Activated B cell treated with CpG ODN at 0.5 μM for 24 hours (primary cell): ENCODE measurements at regions not wholly inside any gene's neighbourhood (a gene's known extent, or its start where the extent isn't known, plus 50 kb on each side); places are given as distances from the start of the nearest gene placed in this dataset.
"Not testable (repeated sequence)": the region's sequence is repeated elsewhere in the genome, so short reads cannot be mapped to it uniquely, and the experiment has no call there.

Experiments used
- ATAC-seq: fragments of 200-7000 bp; cut with Tn5 transposase; one replicate; pipeline ENCODE4 v1.10.0; 2021; ENCODE audit warnings: low read depth, mild to moderate bottlenecking, moderate library complexity
- CTCF ChIA-PET: fragments of 350-600 bp; sonication (Branson Sonifier 250); formaldehyde crosslinking; loops from one replicate; lab custom pipeline; 2021; ENCODE audit warnings: antibody characterized with exemption; lab: Charles Lee
- POLR2A ChIA-PET: fragments of 350-600 bp; sonication (Branson Sonifier 250); formaldehyde crosslinking; loops from one replicate; lab custom pipeline; 2021; ENCODE audit warnings: antibody characterized with exemption; lab: Charles Lee
- DNase-seq: peaks from one replicate; pipeline ENCODE4 v3.0.0; 2022
- H3K27ac Mint-ChIP-seq: one replicate; pipeline ENCODE4 v1.8.0; 2020; ENCODE audit warnings: mixed read lengths
- H3K27me3 Mint-ChIP-seq: one replicate; pipeline ENCODE4 v1.8.0; 2021; ENCODE audit warnings: mixed read lengths
- H3K36me3 Mint-ChIP-seq: one replicate; pipeline ENCODE4 v1.8.0; 2021; ENCODE audit warnings: low read depth, mixed read lengths
- H3K4me1 Mint-ChIP-seq: one replicate; pipeline ENCODE4 v1.8.0; 2021; ENCODE audit warnings: mixed read lengths
- H3K4me3 Mint-ChIP-seq: one replicate; pipeline ENCODE4 v1.8.0; 2020; ENCODE audit warnings: mild to moderate bottlenecking, mixed read lengths
- H3K9me3 Mint-ChIP-seq: one replicate; pipeline ENCODE4 v1.8.0; 2020; ENCODE audit warnings: mixed read lengths
- CTCF ChIP-seq: fragments of 200-600 bp; IDR thresholded peaks from one replicate; pipeline ENCODE4 v1.8.0; 2022; ENCODE audit warnings: antibody characterized with exemption, mild to moderate bottlenecking
- intact Hi-C: fragments of 100-400 bp; cut with micrococcal nuclease; formaldehyde crosslinking; loops from one replicate; pipeline ENCODE4 v1.15.1; 2024

GRCh38 chr20:6295867-6296256, 173.0 kb upstream of the FERMT1 start:
- Mint-ChIP-seq H3K27ac (no peak overlapping the region), H3K4me3 (no peak overlapping the region), H3K9me3 (peaks cover 2% of the 10 kb centered on the region), H3K36me3 (no peaks in the 10 kb centered on the region), H3K4me1 (no peaks in the 10 kb centered on the region), H3K27me3 (no peaks in the 10 kb centered on the region)
- no peak for DNase-seq
- POLR2A ChIA-PET, result no interaction called here
- intact Hi-C loops, result no loop called here
- no peak for ATAC-seq
- no peak for TF ChIP-seq CTCF
- CTCF ChIA-PET, result no interaction called here

- no peaks in the 10 kb centered on the region for H3K36me3 Mint-ChIP-seq
- ChIA-PET POLR2A (no interaction called here), CTCF (no interaction called here)
- H3K4me1 Mint-ChIP-seq, result no peaks in the 10 kb centered on the region
- no peak overlapping the region for H3K27ac Mint-ChIP-seq
- no peaks in the 10 kb centered on the region for H3K9me3 Mint-ChIP-seq
- DNase-seq (no peak), ATAC-seq (no peak)
- no peaks in the 10 kb centered on the region for H3K27me3 Mint-ChIP-seq
- H3K4me3 Mint-ChIP-seq, result no peak overlapping the region
- TF ChIP-seq CTCF, result no peak
- intact Hi-C loops, result no loop called here
Observed at GRCh38 chr20:6295127-6295866, 172.5 kb upstream of the FERMT1 start.

- H3K36me3 Mint-ChIP-seq, result no peaks in the 10 kb centered on the region
- no peak overlapping the region for H3K27ac Mint-ChIP-seq
- ATAC-seq (no peak), DNase-seq (no peak)
- H3K9me3 Mint-ChIP-seq, result peaks cover 14% of the 10 kb centered on the region
- TF ChIP-seq CTCF, result no peak
- H3K4me1 Mint-ChIP-seq, result no peaks in the 10 kb centered on the region
- H3K27me3 Mint-ChIP-seq, result no peaks in the 10 kb centered on the region
- ChIA-PET CTCF (no interaction called here), POLR2A (no interaction called here)
- intact Hi-C loops, result no loop called here
- no peak overlapping the region for H3K4me3 Mint-ChIP-seq
Observed at GRCh38 chr20:6287471-6287870, 164.6 kb upstream of the FERMT1 start.

GRCh38 chr20:6282642-6283041, 159.8 kb upstream of the FERMT1 start:
- H3K36me3 Mint-ChIP-seq, result no peaks in the 10 kb centered on the region
- H3K4me1 Mint-ChIP-seq, result no peaks in the 10 kb centered on the region
- H3K9me3 Mint-ChIP-seq, result peaks cover 7% of the 10 kb centered on the region
- CTCF ChIA-PET, result no interaction called here
- ATAC-seq (no peak), DNase-seq (no peak)
- no peaks in the 10 kb centered on the region for H3K27me3 Mint-ChIP-seq
- no peak overlapping the region for H3K4me3 Mint-ChIP-seq
- TF ChIP-seq CTCF, result no peak
- intact Hi-C loops, result no loop called here
- POLR2A ChIA-PET, result no interaction called here
- no peak overlapping the region for H3K27ac Mint-ChIP-seq

GRCh38 chr20:6277661-6278240, 154.9 kb upstream of the FERMT1 start:
- Mint-ChIP-seq H3K27me3 (no peaks in the 10 kb centered on the region), H3K4me3 (no peak overlapping the region), H3K9me3 (peaks cover 2% of the 10 kb centered on the region), H3K27ac (no peak overlapping the region), H3K36me3 (no peaks in the 10 kb centered on the region), H3K4me1 (no peaks in the 10 kb centered on the region)
- no peak for TF ChIP-seq CTCF
- DNase-seq (no peak), ATAC-seq (no peak)
- ChIA-PET POLR2A (no interaction called here), CTCF (no interaction called here)
- intact Hi-C loops, result no loop called here

- DNase-seq, H3K36me3 Mint-ChIP-seq, CTCF ChIA-PET, H3K4me3 Mint-ChIP-seq, H3K27me3 Mint-ChIP-seq, H3K9me3 Mint-ChIP-seq, H3K4me1 Mint-ChIP-seq, intact Hi-C loops, ATAC-seq, POLR2A ChIA-PET, H3K27ac Mint-ChIP-seq: not testable (repeated sequence)
Observed at GRCh38 chr20:6270404-6270803, 147.6 kb upstream of the FERMT1 start.
